Loucy (cell line): ENCODE measurements at regions not wholly inside any gene's neighbourhood (a gene's known extent, or its start where the extent isn't known, plus 50 kb on each side); places are given as distances from the start of the nearest gene placed in this dataset.

Experiments
- H2AFZ ChIP-seq: fragments of 200-600 bp; sonication (generic); 2 replicates; pipeline ENCODE4 v1.6.0; 2016; ENCODE audit warnings: antibody characterized with exemption, mild to moderate bottlenecking, low read length, moderate library complexity
- H3F3A ChIP-seq: fragments of 200-600 bp; 2 replicates; pipeline ENCODE4 v1.6.0; 2016; ENCODE audit warnings: antibody characterized with exemption, low read depth, mild to moderate bottlenecking
- H3K27me3 ChIP-seq: fragments of 200-600 bp; sonication (generic); 2 replicates; pipeline ENCODE4 v1.6.1; 2014; ENCODE audit warnings: low read length, mild to moderate bottlenecking; ENCODE audit not compliant: insufficient read depth, poor library complexity, severe bottlenecking
- H3K36me3 ChIP-seq: fragments of 200-600 bp; sonication (generic); 2 replicates; pipeline ENCODE4 v1.6.1; 2016; ENCODE audit warnings: low read length; ENCODE audit not compliant: insufficient read depth
- H3K4me1 ChIP-seq: fragments of 200-600 bp; sonication (generic); 2 replicates; pipeline ENCODE4 v1.5.1; 2014; ENCODE audit warnings: low read length, mild to moderate bottlenecking; ENCODE audit not compliant: insufficient read depth, poor library complexity, severe bottlenecking
- H3K4me2 ChIP-seq: fragments of 200-600 bp; sonication (generic); 2 replicates; pipeline ENCODE4 v1.6.0; 2014; ENCODE audit warnings: antibody characterized with exemption, low read length, low read depth, mild to moderate bottlenecking; ENCODE audit not compliant: poor library complexity, severe bottlenecking
- H3K4me3 ChIP-seq: fragments of 200-600 bp; sonication (generic); 2 replicates; pipeline ENCODE4 v1.5.1; 2014; ENCODE audit warnings: low read length, mild to moderate bottlenecking, mixed read lengths; ENCODE audit not compliant: poor library complexity, severe bottlenecking
- H3K79me2 ChIP-seq: fragments of 200-600 bp; sonication (generic); 2 replicates; pipeline ENCODE4 v1.6.1; 2014; ENCODE audit warnings: low read length; ENCODE audit not compliant: insufficient read depth
- H3K9ac ChIP-seq: fragments of 200-600 bp; sonication (generic); 2 replicates; pipeline ENCODE4 v1.6.0; 2014; ENCODE audit warnings: mild to moderate bottlenecking, low read depth, low read length, moderate library complexity; ENCODE audit not compliant: poor library complexity, severe bottlenecking
- H3K9me2 ChIP-seq: fragments of 200-600 bp; sonication (generic); replicated peaks from 2 replicates; pipeline ENCODE4 v1.6.1; 2016; ENCODE audit warnings: low read depth, low read length, mixed read lengths
- H3K9me3 ChIP-seq: fragments of 200-600 bp; sonication (generic); 2 replicates; pipeline ENCODE4 v1.6.1; 2014; ENCODE audit warnings: mild to moderate bottlenecking, antibody characterized with exemption, low read length, low read depth; ENCODE audit not compliant: insufficient read depth
- H4K20me1 ChIP-seq: fragments of 200-600 bp; sonication (generic); 2 replicates; pipeline ENCODE4 v1.6.0; 2014; ENCODE audit warnings: antibody characterized with exemption, low read length, mild to moderate bottlenecking; ENCODE audit not compliant: insufficient read depth, poor library complexity, severe bottlenecking
- EZH2phosphoT487 ChIP-seq: fragments of 200-600 bp; IDR thresholded peaks from 2 replicates; pipeline ENCODE4 v1.6.1; 2018; ENCODE audit warnings: antibody characterized with exemption, mild to moderate bottlenecking, moderate library complexity, borderline replicate concordance
- TF ChIP-seq, protein P1 (sequence below): fragments of 200-600 bp; sonication (generic); conservative IDR thresholded peaks from 2 replicates; pipeline ENCODE4 v1.5.1; 2014; ENCODE audit warnings: mild to moderate bottlenecking, antibody characterized with exemption, low read length

DNA sequence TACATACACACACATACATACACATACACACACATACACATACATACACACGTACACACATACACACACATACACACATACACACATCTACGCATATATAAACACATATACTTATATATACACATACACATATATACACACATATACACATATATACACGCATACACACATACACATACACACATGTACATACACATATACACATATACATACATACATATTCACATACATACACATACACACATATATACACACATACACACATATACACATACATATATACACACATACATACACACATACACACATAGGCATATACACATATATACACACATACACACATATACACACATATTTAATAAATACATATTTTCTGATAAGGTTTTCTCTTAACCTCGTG, 324.0 kb downstream of the RPS6KC1 start:
- Histone ChIP-seq H3F3A (no peaks in the 10 kb centered on the region), H3K79me2 (no peaks in the 10 kb centered on the region), H2AFZ (no peak overlapping the region), H3K4me2 (no peak overlapping the region), H3K9ac (no peak overlapping the region), H3K27me3 (no peaks in the 10 kb centered on the region), H3K4me3 (no peak overlapping the region), H3K36me3 (no peaks in the 10 kb centered on the region), H4K20me1 (no peaks in the 10 kb centered on the region), H3K9me3 (no peaks in the 10 kb centered on the region), H3K9me2 (no peaks in the 10 kb centered on the region), H3K4me1 (no peaks in the 10 kb centered on the region)
- TF ChIP-seq, protein P1, sequence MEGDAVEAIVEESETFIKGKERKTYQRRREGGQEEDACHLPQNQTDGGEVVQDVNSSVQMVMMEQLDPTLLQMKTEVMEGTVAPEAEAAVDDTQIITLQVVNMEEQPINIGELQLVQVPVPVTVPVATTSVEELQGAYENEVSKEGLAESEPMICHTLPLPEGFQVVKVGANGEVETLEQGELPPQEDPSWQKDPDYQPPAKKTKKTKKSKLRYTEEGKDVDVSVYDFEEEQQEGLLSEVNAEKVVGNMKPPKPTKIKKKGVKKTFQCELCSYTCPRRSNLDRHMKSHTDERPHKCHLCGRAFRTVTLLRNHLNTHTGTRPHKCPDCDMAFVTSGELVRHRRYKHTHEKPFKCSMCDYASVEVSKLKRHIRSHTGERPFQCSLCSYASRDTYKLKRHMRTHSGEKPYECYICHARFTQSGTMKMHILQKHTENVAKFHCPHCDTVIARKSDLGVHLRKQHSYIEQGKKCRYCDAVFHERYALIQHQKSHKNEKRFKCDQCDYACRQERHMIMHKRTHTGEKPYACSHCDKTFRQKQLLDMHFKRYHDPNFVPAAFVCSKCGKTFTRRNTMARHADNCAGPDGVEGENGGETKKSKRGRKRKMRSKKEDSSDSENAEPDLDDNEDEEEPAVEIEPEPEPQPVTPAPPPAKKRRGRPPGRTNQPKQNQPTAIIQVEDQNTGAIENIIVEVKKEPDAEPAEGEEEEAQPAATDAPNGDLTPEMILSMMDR: no peak
- no peak for TF ChIP-seq EZH2phosphoT487

DNA sequence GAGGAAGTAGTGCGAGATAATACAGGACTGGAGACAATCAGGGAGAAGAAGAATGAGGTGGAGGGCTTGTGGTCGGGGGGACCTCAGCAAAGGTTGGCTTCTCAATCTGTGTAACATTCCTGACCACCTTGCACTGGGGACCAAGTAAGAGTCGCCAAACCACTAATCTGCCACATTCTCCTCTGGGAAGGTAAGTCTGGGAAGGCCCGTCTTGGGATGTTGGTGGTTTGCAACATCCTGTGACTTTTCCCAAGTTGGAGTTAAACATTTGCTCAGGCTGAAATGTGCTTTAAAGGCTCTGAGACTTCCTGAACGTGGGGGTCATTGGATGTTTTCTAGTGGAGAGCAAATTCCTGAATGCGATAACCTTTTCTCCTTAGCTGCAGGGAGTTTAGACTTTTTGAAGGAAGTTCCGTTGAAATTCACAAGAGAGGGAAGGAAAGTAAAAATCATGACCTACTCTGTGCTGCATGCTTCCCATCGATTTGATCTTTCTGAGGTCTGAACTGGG, 325.9 kb downstream of the RPS6KC1 start:
- H4K20me1 ChIP-seq: no peaks in the 10 kb centered on the region
- TF ChIP-seq EZH2phosphoT487: no peak
- TF ChIP-seq, protein P1: no peak
- no peaks in the 10 kb centered on the region for H3K4me1 ChIP-seq
- H3K36me3 ChIP-seq: no peaks in the 10 kb centered on the region
- no peaks in the 10 kb centered on the region for H3K9me3 ChIP-seq
- H3K4me3 ChIP-seq: no peak overlapping the region
- H2AFZ ChIP-seq: no peak overlapping the region
- H3K4me2 ChIP-seq: no peak overlapping the region
- H3K79me2 ChIP-seq: no peaks in the 10 kb centered on the region
- H3K27me3 ChIP-seq: no peaks in the 10 kb centered on the region
- no peak overlapping the region for H3K9ac ChIP-seq
- H3F3A ChIP-seq: no peaks in the 10 kb centered on the region
- no peaks in the 10 kb centered on the region for H3K9me2 ChIP-seq

DNA sequence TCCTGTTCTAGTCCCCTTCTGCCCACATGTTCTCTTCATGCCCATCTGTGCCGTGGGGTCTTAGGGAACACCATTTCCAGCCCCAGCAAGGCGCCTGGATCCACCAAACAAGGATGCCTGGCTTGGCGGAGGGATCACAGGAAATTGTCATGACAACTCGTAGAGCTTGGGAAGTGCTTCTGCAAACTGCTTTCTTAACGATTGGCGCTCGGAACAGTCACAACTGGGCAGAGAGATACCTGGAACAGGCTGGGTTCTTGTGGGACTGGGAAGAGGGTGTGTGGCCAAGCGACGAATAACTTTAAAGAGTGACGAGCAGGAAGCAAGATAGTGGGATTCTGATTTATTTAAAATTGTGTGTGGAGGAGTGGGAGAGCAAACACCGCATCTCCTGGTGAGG, 329.8 kb downstream of the RPS6KC1 start:
- H3F3A ChIP-seq: no peaks in the 10 kb centered on the region
- no peaks in the 10 kb centered on the region for H3K9me2 ChIP-seq
- no peaks in the 10 kb centered on the region for H3K79me2 ChIP-seq
- no peak for TF ChIP-seq EZH2phosphoT487
- no peak overlapping the region for H3K9ac ChIP-seq
- no peak overlapping the region for H3K4me2 ChIP-seq
- H4K20me1 ChIP-seq: no peaks in the 10 kb centered on the region
- H3K36me3 ChIP-seq: no peaks in the 10 kb centered on the region
- no peaks in the 10 kb centered on the region for H3K9me3 ChIP-seq
- no peak overlapping the region for H2AFZ ChIP-seq
- H3K27me3 ChIP-seq: no peaks in the 10 kb centered on the region
- no peak overlapping the region for H3K4me3 ChIP-seq
- H3K4me1 ChIP-seq: no peaks in the 10 kb centered on the region

DNA sequence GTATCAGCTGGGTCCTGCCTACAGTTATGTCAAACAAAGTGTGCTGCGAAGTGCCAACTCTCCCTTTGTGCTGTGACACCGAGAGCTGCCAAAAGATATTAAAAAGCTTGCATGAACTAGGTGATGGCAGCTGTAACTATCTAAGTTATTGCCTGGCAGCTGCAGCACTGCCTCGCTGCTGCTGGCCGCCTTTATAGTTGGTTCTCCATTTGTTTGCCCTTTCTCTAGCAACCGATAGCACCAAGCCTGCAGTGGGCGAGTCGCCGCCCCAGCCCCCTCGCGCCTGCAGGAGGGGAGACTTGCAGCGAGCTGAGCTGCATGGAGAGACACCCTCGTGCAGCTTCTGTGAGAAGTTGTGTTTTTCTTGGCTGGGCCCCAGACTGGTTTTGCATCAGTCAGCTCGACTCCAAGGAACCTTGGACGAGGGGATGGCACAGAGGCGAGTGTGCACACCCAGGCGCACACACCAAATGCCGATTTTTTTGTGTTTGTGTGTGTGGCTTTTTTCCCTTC, 330.6 kb downstream of the RPS6KC1 start:
- TF ChIP-seq EZH2phosphoT487: no peak
- TF ChIP-seq, protein P1: no peak
- H3K4me3 ChIP-seq: no peak overlapping the region
- no peak overlapping the region for H2AFZ ChIP-seq
- H3K9me3 ChIP-seq: no peaks in the 10 kb centered on the region
- H3F3A ChIP-seq: no peaks in the 10 kb centered on the region
- no peak overlapping the region for H3K9ac ChIP-seq
- no peaks in the 10 kb centered on the region for H3K79me2 ChIP-seq
- no peaks in the 10 kb centered on the region for H3K4me1 ChIP-seq
- H3K27me3 ChIP-seq: no peaks in the 10 kb centered on the region
- H3K4me2 ChIP-seq: no peak overlapping the region
- H3K9me2 ChIP-seq: no peaks in the 10 kb centered on the region
- H3K36me3 ChIP-seq: no peaks in the 10 kb centered on the region
- H4K20me1 ChIP-seq: no peaks in the 10 kb centered on the region
